Islet precursor cell (in vitro differentiated cells): ENCODE measurements at regions not wholly inside any gene's neighbourhood (a gene's known extent, or its start where the extent isn't known, plus 50 kb on each side); places are given as distances from the start of the nearest gene placed in this dataset.
"Not testable (repeated sequence)": the region's sequence is repeated elsewhere in the genome, so short reads cannot be mapped to it uniquely, and the experiment has no call there.

Experiments used
- DNase-seq: peaks from one replicate; pipeline ENCODE4 v3.0.0-alpha.2; 2018

DNA sequence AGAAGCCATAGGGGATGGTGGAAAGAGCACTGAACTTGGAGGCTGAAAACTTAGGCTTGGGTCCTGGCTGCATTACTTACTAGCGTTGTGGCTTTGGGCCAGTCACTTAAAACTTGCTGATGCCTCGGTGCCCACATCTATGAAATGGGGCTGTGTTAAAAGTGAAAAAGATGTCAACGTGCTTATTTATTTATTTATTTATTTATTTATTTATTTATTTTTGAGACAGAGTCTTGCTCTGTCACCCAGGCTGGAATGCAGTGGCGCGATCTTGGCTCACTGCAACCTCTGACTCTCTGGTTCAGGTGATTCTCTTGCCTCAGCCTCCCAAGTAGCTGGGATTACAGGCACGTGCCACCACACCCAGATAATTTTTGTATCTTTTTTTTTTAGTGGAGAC, 94.3 kb downstream of the MRM1 start:
- not testable (repeated sequence) for DNase-seq

DNA sequence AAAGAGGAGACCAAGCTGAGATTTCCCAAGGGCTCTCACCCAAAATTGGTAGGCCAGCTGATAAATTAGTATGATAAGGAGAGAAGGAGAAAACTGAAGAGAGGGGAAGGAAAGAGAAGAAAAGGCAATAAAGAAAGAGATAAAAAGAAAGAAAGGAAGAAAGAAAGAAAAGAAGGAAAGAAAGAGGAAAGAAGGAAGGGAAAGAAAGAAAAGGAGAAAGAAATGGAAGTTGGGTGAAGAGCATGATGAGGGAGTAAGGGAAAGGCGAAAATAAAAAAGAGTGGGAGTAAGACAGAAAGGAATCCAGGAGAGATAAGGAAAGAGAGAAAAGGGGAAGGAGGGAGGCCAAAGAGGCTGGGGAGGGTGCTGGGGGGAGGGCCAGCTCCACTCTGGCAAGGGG, 95.4 kb downstream of the MRM1 start:
- no peak for DNase-seq

DNA sequence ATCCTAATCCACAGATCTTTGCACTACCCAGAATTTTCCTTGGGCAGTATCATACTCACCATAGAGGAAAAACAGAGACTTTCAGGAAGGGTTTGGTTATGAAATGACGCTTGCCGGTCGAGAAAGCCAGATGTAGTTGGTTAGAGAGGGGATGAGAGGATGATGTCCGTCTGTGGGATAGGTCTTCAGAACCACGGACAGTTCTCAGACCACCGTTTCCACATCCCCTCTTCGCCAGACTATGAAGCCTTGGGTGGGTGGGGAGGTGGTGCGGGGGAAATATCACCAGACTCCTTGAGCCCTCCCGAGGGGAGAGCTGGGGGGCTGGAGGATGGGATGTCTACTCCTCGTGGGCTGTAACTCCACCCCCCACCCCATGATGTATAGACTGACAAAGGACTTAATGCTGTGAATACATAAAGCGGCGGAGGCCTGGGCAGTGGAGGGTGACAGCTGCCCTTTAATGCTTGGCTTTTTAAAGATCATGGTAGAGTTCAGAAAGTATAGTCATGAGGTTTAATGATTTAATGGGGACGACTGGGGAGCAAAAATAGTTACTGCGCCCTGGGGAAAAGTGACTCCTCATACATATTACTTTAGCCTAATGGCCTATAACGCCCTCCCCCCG, 96.6 kb downstream of the MRM1 start:
- DNase-seq: peak; percentile 79

DNA sequence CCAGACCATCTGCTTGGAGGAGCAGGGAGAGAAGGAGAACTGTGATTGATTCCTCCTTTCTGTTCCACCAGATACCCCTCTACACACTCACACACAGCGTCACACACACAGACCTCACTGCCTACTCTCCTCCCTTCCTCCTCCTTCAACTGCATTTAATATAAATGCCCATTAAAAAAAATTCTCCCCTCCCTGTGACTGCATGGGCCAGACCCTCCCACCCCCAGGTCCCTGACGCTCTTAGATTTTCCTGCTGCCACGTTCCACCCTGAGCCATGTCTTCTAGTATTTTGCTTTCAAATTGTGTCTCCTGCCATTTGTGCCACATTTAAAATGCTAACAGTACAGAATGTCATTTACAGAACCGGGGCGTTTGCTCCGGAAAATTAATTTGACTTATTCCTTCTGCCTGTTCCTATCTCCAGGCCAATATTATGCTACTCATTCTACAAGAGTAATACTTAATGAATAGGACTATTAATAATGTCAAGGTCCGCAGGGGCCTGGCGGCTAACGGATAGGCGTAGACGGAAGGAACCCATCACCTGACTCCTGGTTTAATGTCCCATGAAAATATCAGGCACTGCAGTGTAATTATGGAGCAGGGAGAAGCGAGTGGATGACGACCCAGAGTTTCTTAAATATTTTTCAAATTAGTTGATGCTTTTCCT, 100.2 kb downstream of the MRM1 start:
- no peak for DNase-seq

DNA sequence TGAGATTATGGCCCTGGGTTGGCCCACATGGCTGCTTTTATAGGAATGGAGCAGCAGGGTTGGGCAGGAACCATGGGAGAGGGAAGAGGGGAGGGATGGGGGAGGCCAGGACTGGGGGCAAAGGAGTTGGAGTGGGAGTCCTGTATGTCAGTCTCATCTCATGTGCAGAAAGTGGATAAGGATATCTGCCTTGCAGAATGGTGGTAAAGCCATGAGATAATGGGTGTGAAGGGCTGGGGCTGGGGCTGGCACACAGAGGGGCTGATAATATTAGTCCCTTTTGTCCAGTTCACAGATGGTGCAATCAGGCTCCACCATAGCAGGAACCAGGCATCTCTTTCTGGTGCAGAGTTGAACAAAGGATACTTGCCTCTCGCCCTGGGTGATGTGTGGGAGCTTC, 101.3 kb downstream of the MRM1 start:
- no peak for DNase-seq

DNA sequence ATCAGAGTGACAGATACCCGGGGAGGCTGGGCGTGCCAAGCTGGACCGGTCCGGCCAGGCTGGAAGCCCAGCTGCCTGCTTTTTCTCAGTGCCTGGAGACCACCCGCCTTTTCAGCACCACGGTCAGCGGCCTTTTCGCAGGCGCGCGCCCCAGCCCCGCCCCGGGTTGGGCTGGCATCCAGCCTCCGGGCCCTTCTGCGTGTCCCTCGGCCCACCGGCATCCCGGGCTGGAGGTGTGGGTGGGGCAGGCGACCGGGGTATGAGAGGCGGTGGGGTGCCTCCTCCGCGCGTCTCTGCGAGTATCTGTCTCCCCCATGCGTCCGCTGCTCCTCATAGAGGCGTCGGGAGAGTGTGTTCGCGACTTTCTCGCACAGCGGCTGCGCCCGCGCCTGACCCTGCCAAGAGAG, 102.5 kb downstream of the MRM1 start:
- peak; percentile 92 for DNase-seq

DNA sequence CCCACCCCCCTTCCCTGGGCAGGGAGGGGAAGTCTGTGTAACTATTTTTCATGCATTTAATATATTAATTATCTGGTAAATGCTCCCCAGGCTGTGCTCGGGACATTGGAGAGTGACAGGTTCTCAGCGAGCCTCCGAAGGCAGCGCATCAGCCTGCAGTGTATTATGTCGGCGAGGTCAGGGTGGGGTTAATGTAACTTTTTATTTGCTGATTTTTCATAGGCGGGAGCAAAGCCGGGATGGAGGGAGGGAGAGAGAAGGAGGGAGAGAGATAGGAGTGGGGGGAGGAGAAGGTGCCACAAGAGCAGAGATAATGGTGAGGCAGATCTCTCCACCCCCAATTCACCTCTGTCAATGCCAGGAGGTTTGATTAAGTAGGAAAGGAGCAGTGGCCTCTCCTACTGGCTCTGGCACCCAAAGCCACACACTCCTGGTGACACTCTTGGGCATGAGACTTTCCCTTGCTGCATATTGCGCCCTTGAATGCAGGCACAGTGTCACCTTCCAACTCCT, 104.0 kb downstream of the MRM1 start:
- DNase-seq: no peak

DNA sequence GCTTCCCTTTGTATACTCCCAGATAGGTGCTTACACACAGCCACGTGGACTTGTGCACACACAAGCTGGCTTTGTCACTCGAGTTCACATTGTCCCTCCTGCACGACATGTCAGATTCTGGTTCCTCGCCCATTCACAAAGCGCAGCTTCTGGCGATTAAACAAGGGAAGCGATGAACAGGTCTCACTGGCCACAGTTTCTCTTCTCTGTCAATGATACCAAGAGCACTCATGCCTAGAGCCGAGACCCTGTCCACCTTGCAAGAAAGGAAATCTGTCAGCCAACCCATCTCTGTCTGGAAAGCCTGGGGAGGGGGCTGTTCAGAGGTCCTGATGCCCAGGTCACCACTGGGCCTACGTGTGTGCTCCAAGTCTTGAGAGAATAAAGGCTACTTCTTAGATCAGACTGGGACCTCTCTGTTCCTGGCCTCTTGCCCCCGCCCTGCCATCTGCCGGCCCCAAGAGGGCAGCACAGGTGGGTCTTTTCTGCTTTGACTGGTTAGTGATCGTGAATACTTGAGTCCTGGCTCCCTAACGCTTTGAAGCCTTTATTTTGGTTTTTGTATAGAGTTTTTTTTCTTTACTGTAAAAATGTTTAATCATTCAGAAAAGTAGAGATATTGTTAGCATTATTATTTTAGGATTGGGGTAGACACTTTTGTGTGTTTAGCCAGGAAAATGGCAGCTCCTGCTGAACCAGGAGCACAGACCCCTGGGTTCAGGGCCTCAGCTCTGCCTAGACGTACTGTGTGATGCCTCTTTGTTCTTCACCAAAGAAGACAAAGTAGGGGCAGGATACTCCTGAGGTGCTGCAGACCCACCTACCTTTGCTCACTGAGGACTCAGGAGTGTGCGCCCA, 104.7 kb downstream of the MRM1 start:
- peak; percentile 87 for DNase-seq

DNA sequence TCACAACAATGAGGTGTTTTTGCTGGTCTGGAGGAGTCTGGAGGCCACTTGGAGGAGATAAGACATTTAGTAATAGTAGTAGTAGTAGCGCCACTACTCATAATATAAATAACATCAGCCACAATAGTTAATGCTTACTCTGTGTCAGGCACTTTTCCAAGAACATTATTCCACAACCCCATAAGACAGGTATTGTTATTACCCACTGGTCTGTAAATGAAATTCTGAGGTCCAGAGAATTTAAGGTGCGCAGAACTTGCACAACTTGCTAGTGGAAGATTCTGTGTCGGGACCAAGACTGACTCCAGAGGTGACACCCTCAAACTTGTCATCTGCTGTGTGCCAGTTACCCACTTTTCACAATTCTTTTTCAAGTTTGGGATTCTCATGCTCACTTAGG, 106.5 kb downstream of the MRM1 start:
- DNase-seq: no peak

DNA sequence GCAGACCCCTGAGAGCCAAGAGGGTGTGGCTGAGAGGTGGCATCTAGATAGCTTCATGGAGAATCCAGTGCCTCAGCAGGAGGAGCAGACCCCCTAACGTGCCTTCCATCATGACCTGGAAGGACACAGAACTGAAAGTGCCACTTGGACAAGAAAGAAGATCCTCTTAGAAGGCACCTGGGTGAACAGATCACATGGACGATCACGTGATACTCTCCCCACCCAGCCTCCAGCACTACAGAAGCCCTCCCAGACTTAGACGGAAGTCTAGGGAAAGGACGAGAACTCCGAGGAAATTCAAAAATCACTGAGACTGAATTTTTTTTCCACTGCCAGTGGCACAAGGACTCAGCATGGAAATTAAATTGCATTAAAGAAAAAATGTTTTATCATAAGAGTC, 113.4 kb downstream of the MRM1 start:
- DNase-seq: no peak

DNA sequence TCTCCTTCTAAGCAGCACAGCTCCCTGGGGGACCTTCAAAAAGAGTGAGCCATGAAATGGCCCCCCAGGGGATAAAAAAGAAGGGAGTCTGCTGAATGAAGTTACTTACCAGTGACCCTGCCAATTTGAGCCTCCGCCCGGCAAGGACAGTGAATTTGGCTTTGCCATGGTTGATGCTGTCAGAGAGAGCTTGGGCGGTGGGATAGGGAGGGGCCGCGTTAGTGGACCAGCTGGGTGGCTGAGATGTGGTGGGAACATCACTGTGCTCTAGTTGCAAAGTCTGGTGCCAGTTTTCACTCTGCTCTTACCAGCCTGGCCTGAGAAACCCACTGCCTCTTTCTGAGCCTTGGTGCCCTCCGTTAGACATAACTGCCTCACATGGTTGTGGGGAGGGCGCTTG, 114.6 kb downstream of the MRM1 start:
- no peak for DNase-seq

DNA sequence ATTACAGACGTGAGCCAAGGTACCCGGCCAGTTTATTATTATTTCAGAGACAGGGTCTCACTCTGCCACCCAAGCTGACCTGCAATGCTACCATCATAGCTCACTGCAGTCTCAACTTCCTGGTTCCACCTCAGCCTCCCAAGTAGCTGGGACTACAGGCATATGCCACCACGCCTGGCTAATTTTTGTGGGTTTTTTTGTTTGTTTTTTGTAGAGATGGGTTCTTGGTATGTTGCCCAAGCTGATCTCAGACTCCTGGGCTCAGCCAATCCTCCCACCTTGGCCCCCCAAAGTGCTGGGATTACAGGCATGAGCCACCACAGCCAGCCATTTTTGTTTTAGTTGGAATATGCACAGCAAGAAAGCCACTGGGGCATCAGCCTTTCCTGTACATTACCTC, 115.7 kb downstream of the MRM1 start:
- no peak for DNase-seq

DNA sequence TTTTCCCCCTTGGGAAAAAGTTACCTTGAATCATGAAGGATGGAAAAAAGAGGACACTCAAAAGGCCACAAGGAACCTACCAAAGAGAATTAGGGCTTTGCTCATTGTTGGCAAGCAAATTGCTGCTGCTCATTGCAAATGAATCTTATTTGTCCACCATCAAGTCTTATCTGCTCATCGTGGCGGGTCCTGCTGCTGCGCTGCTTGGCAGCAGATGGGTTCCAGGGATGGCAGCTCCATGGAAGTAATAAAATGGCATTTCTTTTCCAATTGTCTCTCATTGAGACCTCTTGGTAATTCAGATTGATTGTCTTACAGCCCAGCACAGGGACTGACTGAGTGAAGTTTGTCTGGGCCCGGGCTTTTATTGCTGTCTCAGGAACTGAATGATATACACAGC, 118.7 kb downstream of the MRM1 start:
- no peak for DNase-seq

DNA sequence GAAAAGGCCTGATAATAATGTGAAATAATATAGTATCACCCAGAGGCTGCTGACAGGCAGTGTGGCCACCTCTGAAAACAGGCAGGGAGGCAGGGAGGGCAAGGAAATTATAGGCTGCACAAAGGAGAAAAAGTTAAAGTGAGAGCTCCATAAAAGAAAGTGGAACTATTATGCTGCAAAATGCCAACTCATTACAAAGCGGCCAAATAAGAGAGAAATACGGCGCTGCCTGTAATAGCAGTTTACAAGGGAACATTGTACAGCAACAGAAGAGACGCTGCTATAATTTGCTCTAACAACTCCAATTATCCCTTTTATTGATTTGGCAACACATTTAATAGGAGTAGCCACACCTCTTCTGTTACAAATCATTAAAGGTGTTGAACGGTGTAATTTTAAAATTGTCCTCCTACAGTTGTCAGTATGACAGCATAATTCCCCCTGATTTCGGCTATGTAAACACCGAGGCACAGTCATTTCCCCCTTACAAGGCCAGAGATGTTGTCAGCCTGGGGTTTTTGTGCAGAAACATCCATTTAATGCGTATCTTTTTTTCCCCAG, 120.3 kb downstream of the MRM1 start:
- no peak for DNase-seq

DNA sequence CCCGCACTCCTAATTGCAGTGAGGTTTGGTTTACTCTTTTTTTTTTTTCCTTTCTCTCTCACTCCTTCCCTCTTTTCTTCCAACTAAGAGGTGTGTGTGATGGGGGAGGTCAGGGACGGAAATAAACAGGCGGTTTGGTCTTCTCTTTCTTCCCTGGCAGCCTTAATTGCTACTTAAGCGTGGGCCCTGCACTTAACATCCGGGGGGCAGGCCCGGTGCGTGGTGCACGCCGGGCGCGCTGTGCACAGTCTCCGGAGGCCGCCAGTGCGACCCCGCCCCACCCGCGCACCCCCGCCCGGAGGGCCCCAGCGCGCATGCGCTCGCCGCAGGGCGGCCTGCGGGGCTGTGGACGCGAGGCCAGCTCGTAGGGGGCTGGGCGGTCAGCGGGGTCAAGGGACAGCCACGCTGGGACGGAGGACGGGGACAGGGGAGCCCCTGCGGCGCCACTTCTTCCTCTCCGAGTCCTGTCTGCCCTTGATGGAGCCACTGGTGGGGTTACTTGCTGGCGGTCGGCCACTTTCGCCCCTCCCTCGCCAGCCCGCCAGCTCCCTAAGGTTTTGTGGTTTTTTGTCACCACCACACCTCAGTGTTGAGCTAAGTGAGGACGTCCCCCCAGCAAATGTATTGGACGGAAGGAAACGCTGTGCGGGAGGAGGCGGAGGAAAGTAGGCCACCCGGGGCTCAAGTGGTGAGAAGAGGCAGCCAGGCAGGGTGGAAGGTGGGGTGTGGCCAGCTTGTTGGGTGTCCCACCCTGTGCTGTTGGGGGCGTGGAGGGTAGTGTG, 120.9 kb downstream of the MRM1 start:
- DNase-seq: peak; percentile 91

DNA sequence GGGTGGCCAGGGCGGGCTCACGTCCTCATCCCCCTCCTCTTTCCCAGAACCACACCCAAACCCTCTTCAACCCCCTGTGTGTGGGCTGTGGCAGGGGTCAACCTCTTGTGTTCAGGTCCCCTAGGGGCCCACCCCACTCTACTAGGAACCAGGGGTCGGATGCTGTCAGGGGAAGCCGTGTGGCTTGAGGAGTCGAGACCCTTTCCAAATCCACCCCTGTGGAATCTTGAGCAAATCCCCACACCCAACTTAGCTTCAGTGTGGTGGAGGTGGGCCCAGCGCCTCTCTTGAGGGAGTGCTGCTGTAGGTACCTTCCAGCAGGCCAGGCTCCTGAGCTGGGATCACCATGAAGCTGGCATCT, 121.5 kb downstream of the MRM1 start:
- DNase-seq: no peak

DNA sequence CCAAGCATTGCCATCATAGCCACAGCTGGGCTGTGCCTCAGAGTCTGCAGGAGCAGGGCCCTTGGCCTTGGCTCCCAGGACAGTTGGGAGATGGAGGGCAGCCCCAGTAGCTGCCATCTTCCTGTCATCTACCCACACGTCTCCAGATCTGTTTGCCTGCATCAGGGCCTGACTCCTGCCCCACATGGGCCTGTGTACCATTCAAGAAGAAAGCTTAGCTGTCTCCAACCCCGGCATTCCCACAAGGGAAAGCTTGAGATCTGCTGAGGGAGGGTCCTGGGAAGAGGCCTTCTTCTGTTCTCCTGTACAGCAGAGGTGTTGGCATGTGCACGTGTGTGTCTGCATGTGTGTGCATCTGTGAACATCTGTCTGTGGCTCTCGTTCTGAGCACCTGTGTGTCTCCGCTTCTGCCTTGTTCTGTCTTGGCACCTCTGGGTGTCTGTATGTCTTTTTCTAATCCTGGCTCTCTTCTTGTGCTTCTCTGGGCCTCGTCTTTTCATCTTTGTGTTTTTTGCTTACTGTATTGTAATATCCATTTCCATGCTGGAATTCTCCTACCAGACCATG, 122.2 kb downstream of the MRM1 start:
- DNase-seq: no peak

DNA sequence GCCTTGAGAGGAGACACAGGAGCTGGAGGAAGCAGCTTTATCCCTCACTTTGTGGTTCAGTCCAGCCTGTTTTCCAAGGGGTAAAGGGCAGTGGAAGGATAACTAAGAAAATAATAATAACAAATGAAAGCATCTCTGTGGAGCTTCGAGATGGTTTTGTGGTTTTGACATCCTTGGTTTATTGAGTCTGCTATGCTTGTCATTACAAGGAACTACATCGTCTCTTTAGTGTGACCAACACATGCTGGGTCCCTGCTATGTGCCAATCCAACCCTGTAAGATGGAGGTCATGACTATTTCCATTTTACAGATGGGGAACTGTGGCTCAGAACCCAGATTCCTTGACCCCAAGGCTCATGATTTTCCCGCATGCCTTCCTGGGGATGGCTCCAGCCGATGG, 124.8 kb downstream of the MRM1 start:
- DNase-seq: no peak

DNA sequence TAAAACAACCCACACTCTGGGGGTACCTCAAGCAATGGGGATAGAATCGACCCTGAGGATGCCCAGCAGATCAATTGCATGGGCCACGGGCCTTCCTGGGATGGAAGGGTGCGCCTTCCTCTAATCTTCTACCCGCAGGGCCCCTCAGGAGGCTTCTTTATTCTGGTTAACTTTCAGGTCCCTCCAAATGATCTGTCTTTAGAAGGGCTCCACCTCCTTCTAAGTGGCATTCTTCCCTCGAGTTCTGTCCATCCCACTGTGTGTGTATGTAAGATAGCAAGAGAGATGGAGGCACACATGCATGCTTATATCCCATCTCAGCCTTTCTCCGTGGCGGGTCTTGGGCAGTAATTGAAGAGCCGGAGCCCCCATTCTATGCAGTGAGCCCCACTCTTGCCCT, 125.7 kb downstream of the MRM1 start:
- no peak for DNase-seq

DNA sequence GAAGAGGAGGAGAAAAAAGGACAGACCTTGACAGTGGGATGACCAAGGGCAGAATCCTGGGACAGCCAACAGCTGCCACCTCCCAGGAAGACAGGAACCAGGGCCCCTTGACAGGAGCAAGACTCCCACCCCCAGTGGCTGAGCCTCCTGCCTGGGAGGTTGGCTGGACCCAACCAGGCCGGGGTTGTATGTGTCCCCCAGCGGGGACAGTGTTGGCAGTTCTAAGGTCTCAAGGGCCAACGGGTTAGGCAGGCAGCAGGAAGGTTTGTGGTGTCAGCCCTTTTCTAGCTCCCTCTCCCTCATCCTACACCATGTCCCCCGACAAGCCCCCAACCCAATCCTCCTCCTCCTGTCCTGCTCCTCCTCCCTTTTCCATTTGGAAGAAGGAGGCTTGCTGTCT, 126.2 kb downstream of the MRM1 start:
- peak; percentile 73 for DNase-seq

DNA sequence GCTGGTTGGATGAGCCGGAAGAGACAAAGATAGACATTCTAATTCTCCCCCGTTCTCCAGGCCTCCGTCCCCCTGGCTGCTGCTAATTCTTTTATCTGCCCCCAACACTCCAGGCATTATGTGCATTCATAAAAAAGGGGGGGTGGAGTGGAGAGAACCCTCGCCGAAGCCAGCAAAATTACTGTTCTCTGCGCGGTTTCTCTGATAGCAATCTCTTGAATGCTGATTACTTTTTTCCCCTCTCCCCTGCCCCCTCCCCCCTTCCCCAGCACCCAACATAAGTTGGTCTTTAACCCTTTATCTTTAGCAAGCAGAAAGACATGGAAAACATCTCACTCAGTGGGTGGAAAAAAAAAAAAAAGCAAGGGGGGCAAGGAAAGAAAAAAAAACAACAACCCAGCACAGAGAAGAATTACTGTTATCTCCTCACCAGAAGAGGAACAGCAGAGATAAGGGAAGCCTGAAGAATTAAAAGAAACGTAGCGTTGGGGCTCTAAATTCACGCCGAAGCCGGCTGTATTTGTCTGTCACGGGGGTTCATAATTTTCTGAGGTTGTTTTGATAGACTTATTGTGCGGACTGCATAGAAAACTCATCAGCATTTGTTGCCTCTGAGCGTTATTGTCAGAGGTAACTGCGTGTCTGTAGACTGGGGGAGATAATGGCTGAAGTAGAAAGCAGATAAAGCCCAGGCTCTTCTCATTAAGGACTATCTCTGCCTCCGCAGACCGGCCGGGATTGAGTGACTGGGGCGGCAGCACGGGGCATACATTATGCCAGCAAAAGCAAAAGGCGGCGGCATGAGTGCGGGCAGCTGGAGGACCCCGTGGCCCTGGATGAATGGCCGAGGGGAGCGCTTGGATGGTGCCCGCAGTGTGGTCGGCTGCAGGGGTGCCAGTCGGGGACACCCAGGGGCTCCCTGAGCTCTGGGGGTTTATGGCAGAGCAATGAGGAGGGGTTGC, 126.9 kb downstream of the MRM1 start:
- DNase-seq: peak; percentile 68
